AG04449 (cell line): ENCODE measurements at regions not wholly inside any gene's neighbourhood (a gene's known extent, or its start where the extent isn't known, plus 50 kb on each side); places are given as distances from the start of the nearest gene placed in this dataset.

Experiments
- CTCF ChIA-PET: fragments of 350-600 bp; formaldehyde crosslinking; extraction: SDS; loops from one replicate; lab custom pipeline; 2021; ENCODE audit warnings: antibody characterized with exemption; lab: Yijun Ruan, JAX
- POLR2A ChIA-PET: fragments of 400-600, 350-600 bp; formaldehyde crosslinking; extraction: SDS; loops from one replicate; lab custom pipeline; 2020; ENCODE audit warnings: antibody characterized with exemption, inconsistent platforms; lab: Yijun Ruan, JAX
- DNase-seq: peaks from one replicate; pipeline ENCODE4 v3.0.0-alpha.2; 2010; ENCODE audit warnings: low read depth, low spot score
- H3K4me3 ChIP-seq: 2 replicates; pipeline ENCODE4 v1.5.1; 2011; ENCODE audit warnings: low read depth, mild to moderate bottlenecking, control low read depth, low read length
- TF ChIP-seq, protein P1 (sequence below): IDR thresholded peaks from one replicate; pipeline ENCODE4 v1.5.1; 2011; ENCODE audit warnings: mild to moderate bottlenecking, moderate library complexity, low read length, control low read depth, inconsistent platforms; ENCODE audit not compliant: insufficient read depth; ENCODE audit errors: missing control alignments

DNA sequence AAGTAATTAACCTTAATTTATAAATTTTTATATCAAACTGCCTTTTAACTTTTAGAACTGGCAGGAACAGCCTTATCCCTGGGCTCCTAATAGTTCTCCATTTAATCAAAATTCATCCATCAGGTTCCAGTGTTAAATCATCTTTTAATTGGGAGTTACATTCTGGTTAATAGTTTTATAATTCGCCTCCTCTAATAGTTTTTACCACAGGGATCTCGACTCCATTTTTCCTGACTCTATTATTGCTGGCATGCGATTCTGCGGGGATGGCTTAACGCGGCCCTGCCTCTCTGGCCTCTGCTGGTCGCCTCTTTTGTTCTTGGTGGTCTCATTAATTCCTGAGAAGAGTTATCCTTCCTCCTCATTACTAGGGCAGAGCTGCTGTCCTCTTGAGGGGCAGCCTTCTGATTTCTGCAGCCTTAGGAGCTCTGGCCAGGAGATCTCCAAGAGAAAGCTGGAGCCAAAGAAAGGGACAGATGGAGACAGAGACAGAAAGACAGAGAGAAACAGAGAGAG lies 71.1 kb downstream of the MRM1 start:
- CTCF ChIA-PET: no interaction called here
- TF ChIP-seq, protein P1, sequence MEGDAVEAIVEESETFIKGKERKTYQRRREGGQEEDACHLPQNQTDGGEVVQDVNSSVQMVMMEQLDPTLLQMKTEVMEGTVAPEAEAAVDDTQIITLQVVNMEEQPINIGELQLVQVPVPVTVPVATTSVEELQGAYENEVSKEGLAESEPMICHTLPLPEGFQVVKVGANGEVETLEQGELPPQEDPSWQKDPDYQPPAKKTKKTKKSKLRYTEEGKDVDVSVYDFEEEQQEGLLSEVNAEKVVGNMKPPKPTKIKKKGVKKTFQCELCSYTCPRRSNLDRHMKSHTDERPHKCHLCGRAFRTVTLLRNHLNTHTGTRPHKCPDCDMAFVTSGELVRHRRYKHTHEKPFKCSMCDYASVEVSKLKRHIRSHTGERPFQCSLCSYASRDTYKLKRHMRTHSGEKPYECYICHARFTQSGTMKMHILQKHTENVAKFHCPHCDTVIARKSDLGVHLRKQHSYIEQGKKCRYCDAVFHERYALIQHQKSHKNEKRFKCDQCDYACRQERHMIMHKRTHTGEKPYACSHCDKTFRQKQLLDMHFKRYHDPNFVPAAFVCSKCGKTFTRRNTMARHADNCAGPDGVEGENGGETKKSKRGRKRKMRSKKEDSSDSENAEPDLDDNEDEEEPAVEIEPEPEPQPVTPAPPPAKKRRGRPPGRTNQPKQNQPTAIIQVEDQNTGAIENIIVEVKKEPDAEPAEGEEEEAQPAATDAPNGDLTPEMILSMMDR: no peak
- H3K4me3 ChIP-seq: no peak overlapping the region
- POLR2A ChIA-PET: no interaction called here
- DNase-seq: no peak

DNA sequence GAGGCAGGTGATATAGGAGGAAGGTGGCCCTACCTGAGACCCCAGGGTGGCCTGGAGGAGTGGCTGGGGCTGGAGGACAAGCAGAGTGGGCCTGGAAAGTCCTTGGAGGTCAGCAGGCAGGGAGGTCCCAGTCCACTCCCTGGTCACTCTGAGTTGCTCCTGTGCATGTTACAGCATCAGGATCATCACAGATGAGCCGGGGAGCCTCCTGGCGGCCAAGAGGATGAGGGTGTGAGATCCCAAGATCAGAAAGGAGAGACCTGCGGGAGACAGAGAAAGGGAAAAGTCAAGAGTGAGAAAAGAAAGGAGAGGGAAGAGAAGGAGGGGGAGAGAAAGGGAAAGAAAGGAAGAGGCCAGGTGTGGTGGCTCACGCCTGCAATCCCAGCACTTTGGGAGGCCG lies 71.7 kb downstream of the MRM1 start:
- H3K4me3 ChIP-seq: no peak overlapping the region
- TF ChIP-seq, protein P1: no peak
- no peak for DNase-seq
- ChIA-PET CTCF (no interaction called here), POLR2A (no interaction called here)

DNA sequence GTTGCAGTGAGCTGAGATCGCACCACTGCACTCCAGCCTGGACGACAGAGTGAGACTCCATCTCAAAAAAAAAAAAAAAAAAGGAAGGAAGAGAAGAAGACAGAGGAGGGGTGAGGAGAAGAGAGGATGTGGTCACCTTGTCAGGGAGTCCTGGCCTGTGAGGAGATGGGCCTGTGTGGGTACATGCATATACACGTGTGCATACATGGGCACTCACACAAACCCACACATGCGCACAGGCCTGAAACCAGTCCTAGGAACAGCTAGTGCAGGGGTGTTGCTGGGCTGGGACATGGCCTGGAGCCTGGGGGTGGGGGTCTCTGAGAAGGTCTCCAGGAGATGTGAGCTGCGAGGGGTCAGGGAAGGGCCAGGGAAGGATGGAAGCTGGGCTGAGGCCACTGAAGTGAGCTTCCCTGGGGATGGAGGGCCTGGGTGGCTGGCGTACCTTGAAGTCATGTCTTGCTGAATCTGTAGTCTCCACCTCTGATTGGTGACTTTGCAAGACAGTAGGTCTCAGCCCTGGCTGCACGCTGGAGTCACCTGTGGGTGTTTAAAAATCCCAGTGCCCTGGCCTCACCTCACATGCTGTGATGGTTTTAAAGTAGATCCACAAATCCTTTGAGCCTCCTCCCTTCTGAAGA lies 72.4 kb downstream of the MRM1 start:
- DNase-seq: no peak
- ChIA-PET CTCF (no interaction called here), POLR2A (no interaction called here)
- no peak overlapping the region for H3K4me3 ChIP-seq
- TF ChIP-seq, protein P1: no peak

DNA sequence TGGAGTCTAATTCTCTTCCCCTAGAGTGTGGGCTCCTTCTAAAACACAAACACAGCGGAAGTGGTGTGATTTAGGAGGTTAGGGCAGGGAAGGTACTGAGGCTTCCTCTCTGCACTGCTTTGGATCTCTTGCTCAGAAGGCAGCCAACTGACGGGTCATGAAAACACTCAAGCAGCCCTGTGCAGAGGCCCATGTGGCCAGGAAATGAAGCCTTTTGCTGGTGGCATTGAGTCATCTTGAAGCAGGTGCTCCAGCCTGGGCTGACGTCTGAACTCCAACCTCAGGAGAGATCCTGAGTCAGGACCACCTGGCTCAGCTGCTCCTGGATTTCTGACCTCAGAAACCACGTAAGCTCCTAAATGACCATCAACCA lies 72.9 kb downstream of the MRM1 start:
- CTCF ChIA-PET: no interaction called here
- POLR2A ChIA-PET: no interaction called here

DNA sequence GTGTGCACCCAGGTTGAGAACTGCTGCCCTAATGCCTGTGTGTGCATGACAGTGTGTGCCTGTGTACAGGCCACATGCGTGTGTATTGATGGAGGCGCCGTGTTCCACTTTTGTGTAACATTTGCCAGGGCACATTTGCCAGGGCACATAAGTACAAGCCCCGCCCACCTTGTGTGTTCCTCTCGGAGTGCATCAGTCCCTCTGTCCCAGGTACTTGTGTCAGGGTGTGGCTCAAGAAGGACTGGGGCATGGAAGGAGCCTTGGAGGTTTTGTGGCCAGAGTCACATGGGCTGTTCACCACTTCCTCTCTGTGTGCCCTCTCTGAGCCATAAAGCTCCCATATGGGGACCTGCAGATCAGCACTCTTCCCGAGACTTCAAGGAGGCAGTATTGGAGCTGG lies 73.9 kb downstream of the MRM1 start:
- H3K4me3 ChIP-seq: no peak overlapping the region
- POLR2A ChIA-PET: no interaction called here
- CTCF ChIA-PET: no interaction called here
- no peak for DNase-seq
- TF ChIP-seq, protein P1: no peak

More for the DNA sequence above, 72.9 kb downstream of the MRM1 start:
- no peak for DNase-seq
- H3K4me3 ChIP-seq: no peak overlapping the region
- TF ChIP-seq, protein P1: no peak

DNA sequence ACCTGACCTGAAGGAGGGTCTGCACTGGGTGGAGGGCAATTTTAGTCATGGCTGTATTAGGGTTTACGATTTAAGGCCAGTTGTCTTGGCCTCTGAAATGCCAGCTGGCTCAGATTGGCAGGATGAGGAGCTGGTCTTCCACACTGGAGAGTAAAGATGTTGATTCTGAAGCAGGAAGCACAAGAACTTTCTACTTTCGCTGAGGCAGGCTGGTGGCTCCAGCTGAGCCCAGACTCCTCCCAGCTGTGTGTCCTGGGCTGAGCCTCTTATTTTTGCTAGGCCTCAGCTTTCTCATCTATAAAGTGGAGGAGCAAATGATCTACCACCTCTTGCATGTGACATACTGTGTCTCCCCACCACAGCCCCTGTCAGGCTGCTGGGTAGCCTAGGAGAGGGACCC lies 74.4 kb downstream of the MRM1 start:
- no peak for DNase-seq
- TF ChIP-seq, protein P1: no peak
- CTCF ChIA-PET: no interaction called here
- POLR2A ChIA-PET: no interaction called here
- H3K4me3 ChIP-seq: no peak overlapping the region
